Right cardiac atrium (tissue), 5 donors: ENCODE measurements at regions not wholly inside any gene's neighbourhood (a gene's known extent, or its start where the extent isn't known, plus 50 kb on each side); places are given as distances from the start of the nearest gene placed in this dataset.

Experiments used
- ATAC-seq, 2 donors: fragments of 200-7000 bp; cut with Tn5 transposase; one replicate each; pipeline versions ENCODE4 v1.8.0 to v1.9.1; 2020; ENCODE audit warnings: moderate library complexity in 2 of 2, mild to moderate bottlenecking in 1 of 2
- DNase-seq, 3 donors: peaks; one replicate each; pipeline ENCODE4 v3.0.0-alpha.2; 2020
- H3K27ac ChIP-seq: one replicate; pipeline ENCODE4 v1.5.1; 2013; ENCODE audit warnings: mild to moderate bottlenecking, low read length, control low read depth, moderate library complexity
- H3K27me3 ChIP-seq: one replicate; pipeline ENCODE4 v1.6.1; 2013; ENCODE audit not compliant: control insufficient read depth, insufficient read depth
- H3K4me1 ChIP-seq: one replicate; pipeline ENCODE4 v1.6.1; 2013; ENCODE audit warnings: low read length; ENCODE audit not compliant: control insufficient read depth, insufficient read depth
- H3K4me3 ChIP-seq: one replicate; pipeline ENCODE4 v1.5.1; 2013; ENCODE audit warnings: low read length, control low read depth
- H3K9me3 ChIP-seq: one replicate; pipeline ENCODE4 v1.6.1; 2013; ENCODE audit warnings: low read length; ENCODE audit not compliant: control insufficient read depth
- WGBS: extraction: QIAGEN DNeasy Blood & Tissue Kit; methylation state at CpG from one replicate; pipeline ENCODE4 v1.1.7; 2013; 5-methylcytosine and 5-hydroxymethylcytosine counted together
- intact Hi-C, 4 donors: fragments of 100-400 bp; cut with DNase I; formaldehyde crosslinking; loops; one replicate each; pipeline versions ENCODE4 v1.11.0 to v1.14.0; 2022 to 2023
- donor health status: healthy with polysubstance abuse.
- donor health status: DM: no; HTN: yes; CAD: no.
- donor health status: DM: no; HTN: no; CAD: no.
- donor health status: DM: no; HTN: yes; CAD: no; lungs with severe emphysema.
- donor health status: DM: yes; HTN: yes; CAD: no.

DNA sequence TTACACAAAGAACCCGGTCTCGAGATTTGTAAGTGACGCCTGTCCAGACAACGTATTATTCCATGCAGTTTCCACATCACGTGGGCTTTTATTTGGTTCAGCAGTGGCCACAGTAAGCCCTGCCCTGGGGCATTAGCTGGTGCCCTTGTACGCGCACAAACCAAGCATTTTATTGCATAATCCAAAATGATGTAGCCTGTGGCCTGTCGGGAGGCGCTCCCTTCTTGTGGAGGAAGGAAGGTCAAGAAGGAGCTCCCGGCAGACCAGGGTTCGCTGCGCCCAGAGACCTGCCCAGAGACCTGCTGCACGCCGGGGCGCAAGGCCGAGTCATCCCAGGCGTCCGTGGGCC lies 179.6 kb upstream of the ALKAL2 start:
- Histone ChIP-seq H3K4me3 (no peak overlapping the region), H3K27ac (no peak overlapping the region), H3K27me3 (no peaks in the 10 kb centered on the region), H3K9me3 (no peaks in the 10 kb centered on the region), H3K4me1 (no peaks in the 10 kb centered on the region)
- intact Hi-C loops, result no loop called here
- DNase-seq, result no peak
- 35% methylated on average over 18 of the region's 18 CpGs for WGBS
- ATAC-seq, result no peak

DNA sequence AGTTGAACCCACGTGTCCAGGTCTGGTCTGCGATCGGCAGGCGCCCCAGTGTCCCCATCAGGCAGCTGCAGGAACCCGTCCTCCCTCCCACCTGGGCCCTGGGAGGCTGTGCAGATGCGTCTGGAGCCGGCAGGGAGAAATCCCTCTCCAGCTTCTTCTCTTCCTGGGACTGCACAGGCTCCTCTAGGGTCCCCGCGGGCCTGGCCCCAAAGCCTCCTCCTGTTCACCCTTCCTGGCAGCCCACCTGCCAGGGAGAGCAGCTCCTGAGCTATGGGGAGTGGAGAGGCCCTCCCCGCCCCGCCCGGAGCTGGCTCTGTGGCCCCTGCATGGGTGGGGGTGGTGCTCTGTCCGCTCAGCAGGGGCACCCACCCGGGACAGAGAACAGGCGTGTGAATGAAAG lies 179.2 kb upstream of the ALKAL2 start:
- Histone ChIP-seq H3K4me3 (no peak overlapping the region), H3K27ac (no peak overlapping the region), H3K4me1 (no peaks in the 10 kb centered on the region), H3K9me3 (no peaks in the 10 kb centered on the region), H3K27me3 (no peaks in the 10 kb centered on the region)
- 64% methylated on average over 15 of the region's 15 CpGs for WGBS
- intact Hi-C loops, result no loop called here
- no peak for DNase-seq
- ATAC-seq, result no peak

DNA sequence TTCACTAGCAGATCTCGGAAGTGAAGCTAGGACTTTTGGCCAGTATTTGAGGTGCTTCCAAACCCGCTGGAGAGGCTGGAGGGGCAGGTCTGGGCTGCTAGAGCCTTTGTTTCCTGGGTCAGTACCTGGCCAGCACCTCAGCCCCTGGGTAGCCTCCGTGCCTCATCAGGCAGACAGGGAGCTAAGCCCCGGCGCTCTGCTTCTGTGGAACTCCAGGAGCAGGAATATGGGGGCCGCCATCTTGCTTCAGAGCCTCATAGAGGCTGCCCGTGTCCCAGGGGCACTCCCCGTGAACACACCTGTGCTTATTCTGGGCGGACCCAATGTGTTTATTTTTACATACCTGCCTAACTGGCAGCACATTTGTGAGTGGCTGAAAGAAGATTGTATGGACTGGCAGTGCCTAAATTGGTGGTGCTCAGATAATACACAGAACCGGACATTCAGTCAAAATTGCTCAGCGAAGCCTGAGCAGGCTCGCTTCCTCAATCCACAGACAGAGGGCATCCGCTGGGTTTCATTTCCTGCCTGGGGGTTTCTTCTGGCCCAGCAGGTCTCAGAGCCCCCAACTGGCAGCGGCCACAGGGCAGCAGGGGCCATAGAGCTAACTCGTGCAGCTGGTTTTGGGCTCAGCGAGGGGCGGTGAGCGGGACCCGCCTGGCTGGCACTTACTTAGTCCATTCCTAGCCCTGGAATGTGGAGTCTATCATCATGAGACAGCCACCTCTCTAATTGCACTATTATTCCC lies 176.8 kb upstream of the ALKAL2 start:
- intact Hi-C loops, result no loop called here
- Histone ChIP-seq H3K4me1 (no peaks in the 10 kb centered on the region), H3K9me3 (no peaks in the 10 kb centered on the region), H3K4me3 (no peak overlapping the region), H3K27ac (no peak overlapping the region), H3K27me3 (no peaks in the 10 kb centered on the region)
- ATAC-seq (no peak), DNase-seq (no peak)
- WGBS, result 85% methylated on average over 19 of the region's 19 CpGs

DNA sequence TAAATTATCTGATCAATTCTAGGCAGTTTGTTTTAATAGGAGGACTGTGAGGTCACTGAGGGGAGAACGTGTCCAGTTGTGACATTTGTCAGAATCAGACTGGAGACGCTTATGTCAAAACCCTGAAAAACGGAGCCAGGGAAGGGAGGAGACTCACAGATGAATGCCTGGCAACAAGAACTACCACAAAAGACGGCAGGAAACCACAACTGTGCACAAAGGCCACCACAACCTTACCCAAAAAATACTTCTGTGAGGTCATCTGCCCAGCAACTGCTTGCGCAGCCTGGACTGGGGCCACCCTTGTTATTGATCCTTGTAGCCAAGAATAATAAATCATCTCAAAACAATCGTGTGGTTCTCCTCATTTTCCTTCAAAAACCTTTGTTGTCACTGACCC lies 173.0 kb upstream of the ALKAL2 start:
- DNase-seq (no peak), ATAC-seq (no peak)
- H3K4me1 ChIP-seq, result no peaks in the 10 kb centered on the region
- no peaks in the 10 kb centered on the region for H3K9me3 ChIP-seq
- intact Hi-C loops, result no loop called here
- no peak overlapping the region for H3K4me3 ChIP-seq
- no peaks in the 10 kb centered on the region for H3K27me3 ChIP-seq
- 51% methylated on average over 6 of the region's 6 CpGs for WGBS
- H3K27ac ChIP-seq, result no peak overlapping the region

DNA sequence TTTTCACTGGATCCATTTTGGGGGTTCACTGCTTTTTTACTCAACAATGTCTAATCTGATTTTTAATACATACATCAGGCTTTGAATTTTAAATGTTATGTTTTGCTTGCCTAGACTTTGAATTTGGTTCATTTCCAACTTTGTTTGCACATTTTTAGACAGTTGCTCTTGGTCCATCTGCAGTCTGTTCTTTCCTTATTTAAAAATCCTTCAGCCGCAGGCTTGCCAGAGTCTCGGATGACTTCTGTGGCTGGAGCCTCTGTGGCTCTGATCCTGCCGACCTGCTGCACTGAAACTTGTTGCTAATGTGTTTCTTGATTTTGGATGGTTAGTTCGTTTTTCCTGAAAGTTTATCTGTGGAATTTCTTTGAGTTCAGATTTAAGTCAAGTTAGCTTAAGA lies 172.0 kb upstream of the ALKAL2 start:
- no peaks in the 10 kb centered on the region for H3K27me3 ChIP-seq
- WGBS, result 51% methylated on average over 4 of the region's 4 CpGs

DNA sequence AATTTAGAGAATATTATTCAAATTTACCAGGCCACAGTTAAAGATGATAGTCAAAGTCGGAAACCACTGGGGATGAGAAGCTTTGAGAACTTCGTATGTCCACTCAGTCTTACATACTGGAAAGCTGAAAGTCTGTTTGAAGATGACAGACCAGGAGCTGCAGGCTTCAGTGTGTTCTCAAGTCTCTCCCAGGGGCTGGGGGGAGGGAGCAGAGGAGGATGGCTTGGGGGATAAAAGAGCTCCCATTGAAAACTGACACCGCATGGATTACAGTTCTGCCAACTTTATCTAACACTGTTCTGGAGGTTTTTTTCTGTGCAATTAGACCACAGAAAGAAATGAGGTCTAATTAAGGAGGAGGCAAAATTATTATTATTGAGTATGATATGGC lies 170.5 kb upstream of the ALKAL2 start:
- ATAC-seq (no peak), DNase-seq (no peak)
- no peak overlapping the region for H3K27ac ChIP-seq
- no peaks in the 10 kb centered on the region for H3K27me3 ChIP-seq
- H3K4me1 ChIP-seq, result no peaks in the 10 kb centered on the region
- H3K9me3 ChIP-seq, result no peaks in the 10 kb centered on the region
- WGBS, result 56% methylated on average over 3 of the region's 3 CpGs
- intact Hi-C loops, result no loop called here
- H3K4me3 ChIP-seq, result no peak overlapping the region

More for the DNA sequence above, 172.0 kb upstream of the ALKAL2 start:
- ATAC-seq, result no peak
- H3K4me1 ChIP-seq, result no peaks in the 10 kb centered on the region
- no peaks in the 10 kb centered on the region for H3K9me3 ChIP-seq
- intact Hi-C loops, result no loop called here
- H3K4me3 ChIP-seq, result no peak overlapping the region
- no peak for DNase-seq
- H3K27ac ChIP-seq, result no peak overlapping the region

DNA sequence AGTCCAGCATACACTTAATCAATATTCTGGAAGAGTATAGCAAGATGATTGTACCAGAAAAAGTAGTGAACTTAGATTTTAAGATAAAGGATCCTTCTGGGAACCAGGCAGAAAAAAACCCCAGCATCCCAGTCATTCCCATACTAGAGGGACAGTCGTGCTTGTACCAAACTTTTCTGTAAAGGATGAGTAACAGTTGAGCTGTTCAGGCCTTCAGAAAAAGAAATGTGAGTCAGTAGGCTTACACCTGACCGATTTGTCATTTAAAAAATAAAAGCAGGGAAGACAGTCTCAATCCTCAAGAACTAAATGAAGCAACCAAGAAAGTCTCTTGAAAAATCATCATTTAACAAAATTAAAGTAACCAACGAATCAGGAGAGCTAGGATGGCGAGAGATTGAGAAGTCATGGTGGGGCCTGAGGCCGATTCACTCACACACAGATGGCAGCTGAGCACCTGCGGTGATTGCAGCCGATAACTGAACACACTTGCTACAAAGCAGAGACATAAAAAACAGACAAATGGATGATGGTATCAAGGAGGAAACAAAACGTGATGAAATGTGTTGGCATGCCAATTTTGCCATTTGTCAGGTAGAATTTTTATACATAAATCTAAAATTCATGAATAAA lies 170.0 kb upstream of the ALKAL2 start:
- 60% methylated on average over 8 of the region's 8 CpGs for WGBS
- H3K9me3 ChIP-seq, result no peaks in the 10 kb centered on the region
- no peak overlapping the region for H3K27ac ChIP-seq
- intact Hi-C loops, result no loop called here
- H3K27me3 ChIP-seq, result no peaks in the 10 kb centered on the region
- ATAC-seq (no peak), DNase-seq (no peak)
- H3K4me1 ChIP-seq, result no peaks in the 10 kb centered on the region
- H3K4me3 ChIP-seq, result no peak overlapping the region

DNA sequence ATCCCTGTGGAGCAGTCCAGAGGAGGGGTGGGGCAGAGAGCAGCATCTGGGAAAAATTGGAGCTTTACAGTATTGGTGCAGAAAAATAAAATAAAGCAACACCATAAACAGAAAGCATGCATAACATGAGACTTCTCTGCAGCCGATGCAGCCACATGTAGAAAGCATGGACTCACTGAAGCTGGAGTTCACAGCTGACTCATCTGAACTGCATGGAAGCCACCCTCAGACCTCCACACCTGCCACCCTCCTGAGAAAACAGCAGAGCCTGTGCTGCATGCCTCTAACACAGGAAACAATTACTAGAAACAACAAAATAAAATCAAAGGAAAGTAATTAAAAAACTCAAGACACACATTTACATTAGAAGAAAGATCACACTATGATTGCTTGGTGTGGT lies 169.4 kb upstream of the ALKAL2 start:
- intact Hi-C loops, result no loop called here
- no peaks in the 10 kb centered on the region for H3K27me3 ChIP-seq
- ATAC-seq (no peak), DNase-seq (no peak)
- WGBS, result 73% methylated on average over 1 of the region's 1 CpG
- H3K27ac ChIP-seq, result no peak overlapping the region
- H3K4me3 ChIP-seq, result no peak overlapping the region
- no peaks in the 10 kb centered on the region for H3K4me1 ChIP-seq
- H3K9me3 ChIP-seq, result no peaks in the 10 kb centered on the region

DNA sequence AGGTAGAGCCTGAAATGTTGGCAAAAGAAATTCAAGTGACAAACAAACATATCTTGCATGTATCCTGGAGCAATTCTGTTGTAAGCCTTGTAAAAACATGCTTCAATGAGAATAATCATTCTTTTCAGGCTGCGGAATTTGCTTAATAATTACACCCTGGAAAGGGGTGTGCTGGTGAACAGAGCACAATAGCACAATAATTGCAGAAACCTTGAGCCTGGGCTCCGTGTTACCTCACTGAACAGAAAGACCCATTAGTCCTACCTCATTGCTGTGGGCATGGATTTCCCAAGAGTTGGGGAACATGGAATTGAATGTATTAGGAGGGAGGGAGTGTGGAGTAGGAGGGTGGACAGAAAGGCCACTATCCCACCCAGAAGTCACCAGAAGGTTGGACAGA lies 168.0 kb upstream of the ALKAL2 start:
- 73% methylated on average over 2 of the region's 2 CpGs for WGBS
- DNase-seq (no peak), ATAC-seq (no peak)
- H3K27me3 ChIP-seq, result no peaks in the 10 kb centered on the region
- H3K9me3 ChIP-seq, result no peaks in the 10 kb centered on the region
- no peaks in the 10 kb centered on the region for H3K4me1 ChIP-seq
- no peak overlapping the region for H3K4me3 ChIP-seq
- intact Hi-C loops, result no loop called here
- H3K27ac ChIP-seq, result no peak overlapping the region

DNA sequence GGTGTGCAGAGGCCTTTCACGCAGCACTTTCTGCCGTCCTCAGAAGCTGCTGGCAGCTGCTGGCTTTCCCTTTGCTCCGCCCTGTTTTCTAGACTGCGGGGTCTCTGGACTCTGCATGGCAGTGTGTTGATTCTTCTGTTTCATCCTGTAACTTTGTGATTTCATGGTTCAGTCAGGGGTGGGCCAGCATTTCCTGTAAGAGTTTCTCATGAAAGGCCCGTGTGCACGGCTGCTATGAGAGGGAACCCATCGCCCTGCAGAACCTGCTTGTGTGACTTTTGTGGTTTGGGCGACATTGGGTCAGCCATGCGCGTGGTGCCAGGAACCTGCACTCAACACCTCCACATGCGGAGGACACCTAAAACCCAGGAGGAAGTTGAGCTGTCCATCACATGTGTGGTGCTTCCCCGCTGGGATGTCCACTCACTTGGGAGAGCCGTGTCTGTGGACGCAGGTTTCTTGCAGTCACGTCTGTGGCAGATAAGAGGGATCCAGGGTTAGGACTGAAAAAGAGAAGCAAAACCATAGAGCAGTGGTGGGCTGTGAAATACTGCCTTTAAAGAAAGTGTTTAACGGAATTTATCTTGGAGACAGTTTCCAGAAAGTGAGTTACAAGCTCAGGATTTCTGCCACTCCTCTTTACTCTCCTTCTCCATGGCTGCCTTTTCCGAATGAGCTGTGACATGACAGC lies 167.3 kb upstream of the ALKAL2 start:
- ATAC-seq (no peak), DNase-seq (no peak)
- Histone ChIP-seq H3K27ac (no peak overlapping the region), H3K9me3 (no peaks in the 10 kb centered on the region), H3K4me1 (no peaks in the 10 kb centered on the region), H3K27me3 (no peaks in the 10 kb centered on the region), H3K4me3 (no peak overlapping the region)
- intact Hi-C loops, result no loop called here
- WGBS, result 64% methylated on average over 17 of the region's 17 CpGs

DNA sequence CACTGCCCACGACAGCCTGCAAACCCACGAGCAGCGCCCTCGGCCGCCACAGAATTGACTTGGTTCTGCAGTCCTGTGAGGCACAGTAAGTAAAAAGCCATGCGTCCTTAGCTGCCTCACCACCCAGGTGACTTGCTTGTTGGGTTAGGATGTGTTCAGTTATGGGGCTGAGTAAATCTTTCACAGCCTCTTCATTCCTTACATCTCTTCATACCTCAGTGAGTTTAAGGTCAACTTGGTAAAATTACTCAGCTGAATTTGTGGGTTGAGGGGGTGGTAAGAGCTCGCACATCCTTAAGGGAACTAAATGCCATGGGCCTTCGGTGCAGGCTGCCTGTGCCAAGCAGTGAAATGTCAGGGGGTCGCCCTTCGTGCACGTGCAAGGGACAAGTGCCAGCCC lies 165.2 kb upstream of the ALKAL2 start:
- no peaks in the 10 kb centered on the region for H3K4me1 ChIP-seq
- no peaks in the 10 kb centered on the region for H3K9me3 ChIP-seq
- no peaks in the 10 kb centered on the region for H3K27me3 ChIP-seq
- ATAC-seq (no peak), DNase-seq (no peak)
- intact Hi-C loops, result no loop called here
- whole genome bisulfite sequencing, result 79% methylated on average over 11 of the region's 11 CpGs
- H3K4me3 ChIP-seq, result no peak overlapping the region
- H3K27ac ChIP-seq, result no peak overlapping the region
